GM21723 (cell line): ENCODE measurements at regions not wholly inside any gene's neighbourhood (a gene's known extent, or its start where the extent isn't known, plus 50 kb on each side); places are given as distances from the start of the nearest gene placed in this dataset.
"Not testable (repeated sequence)": the region's sequence is repeated elsewhere in the genome, so short reads cannot be mapped to it uniquely, and the experiment has no call there.

Source experiments
- ATAC-seq: cut with Tn5 transposase; IDR thresholded peaks from one replicate; pipeline ENCODE4 v1.9.1; 2021; ENCODE audit warnings: mild to moderate bottlenecking, moderate library complexity; ENCODE audit not compliant: unreplicated experiment

- ATAC-seq: no peak
Observed at GRCh38 chr14:41120402-41120801, 486.3 kb upstream of the LRFN5 start.

GRCh38 chr14:41096131-41096530 is 510.5 kb upstream of the LRFN5 start:
- ATAC-seq: no peak

GRCh38 chr14:41087056-41087455 is 519.6 kb upstream of the LRFN5 start:
- ATAC-seq: no peak

- no peak for ATAC-seq
Observed at GRCh38 chr14:41073544-41073943, 533.1 kb upstream of the LRFN5 start.

GRCh38 chr14:41072776-41073175 is 533.9 kb upstream of the LRFN5 start:
- ATAC-seq: no peak

GRCh38 chr14:41071351-41071750 is 535.3 kb upstream of the LRFN5 start:
- ATAC-seq: no peak

- ATAC-seq: no peak
Observed at GRCh38 chr14:41062826-41063225, 543.9 kb upstream of the LRFN5 start.

GRCh38 chr14:41055589-41055988 is 551.1 kb upstream of the LRFN5 start:
- no peak for ATAC-seq

- ATAC-seq: no peak
Observed at GRCh38 chr14:41051801-41052200, 554.9 kb upstream of the LRFN5 start.

GRCh38 chr14:41047763-41048162 is 558.9 kb upstream of the LRFN5 start:
- no peak for ATAC-seq

- no peak for ATAC-seq
Observed at GRCh38 chr14:41037388-41037787, 569.3 kb upstream of the LRFN5 start.

- ATAC-seq: no peak
Observed at GRCh38 chr14:41034969-41035368, 571.7 kb upstream of the LRFN5 start.

GRCh38 chr14:41022932-41023331 is 583.7 kb upstream of the LRFN5 start:
- no peak for ATAC-seq

GRCh38 chr14:41016213-41016612 is 590.5 kb upstream of the LRFN5 start:
- ATAC-seq: no peak

GRCh38 chr14:41000350-41000749 is 606.3 kb upstream of the LRFN5 start:
- no peak for ATAC-seq

GRCh38 chr14:40989260-40989659 is 617.4 kb upstream of the LRFN5 start:
- no peak for ATAC-seq

- no peak for ATAC-seq
Observed at GRCh38 chr14:40987481-40987880, 619.2 kb upstream of the LRFN5 start.

GRCh38 chr14:40986655-40987054 is 620.0 kb upstream of the LRFN5 start:
- ATAC-seq: no peak

- ATAC-seq: no peak
Observed at GRCh38 chr14:40985584-40985983, 621.1 kb upstream of the LRFN5 start.

- ATAC-seq: no peak
Observed at GRCh38 chr14:40983604-40984003, 623.1 kb upstream of the LRFN5 start.

GRCh38 chr14:40981247-40981646 is 625.4 kb upstream of the LRFN5 start:
- ATAC-seq: no peak

GRCh38 chr14:40960257-40960656 is 646.4 kb upstream of the LRFN5 start:
- ATAC-seq: not testable (repeated sequence)

GRCh38 chr14:40955131-40955505 is 651.6 kb upstream of the LRFN5 start:
- ATAC-seq: no peak
